ENCODE measurements at regions not wholly inside any gene's neighbourhood (a gene's known extent, or its start where the extent isn't known, plus 50 kb on each side); places are given as distances from the start of the nearest gene placed in this dataset.

DNA sequence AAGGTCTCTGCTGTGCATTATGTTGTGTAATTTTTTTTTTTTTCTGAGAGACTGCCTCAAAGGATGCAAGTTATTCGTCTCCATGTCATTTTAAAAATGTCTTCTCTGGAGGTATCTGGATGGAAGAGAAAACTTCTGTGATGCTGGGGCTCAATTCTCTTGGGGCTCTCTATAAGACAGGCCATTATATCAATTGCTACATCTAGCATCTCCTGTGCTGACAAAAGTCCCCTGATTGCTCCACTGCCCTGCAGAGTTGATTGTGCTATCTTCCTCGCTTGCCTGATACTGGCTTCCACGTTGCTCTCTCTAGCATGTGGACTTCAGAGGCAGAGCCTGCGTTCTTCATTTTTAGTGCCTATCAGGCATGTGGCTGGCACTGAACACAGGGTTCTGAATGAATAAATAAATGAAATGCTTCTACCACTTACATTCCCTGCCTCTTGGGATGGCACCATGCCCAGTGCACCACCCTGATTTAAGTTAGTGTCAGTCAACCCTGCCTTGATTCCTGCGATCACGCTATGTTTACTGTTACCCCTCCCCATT lies 1035.5 kb upstream of the EEF2KMT start:
- Histone ChIP-seq H3K4me3 (ENCODE audit: low read depth, low read length) (no peak overlapping the region), H3K27ac (ENCODE audit: low read depth, low read length) (no peak overlapping the region), H3K9me3 (ENCODE audit: control insufficient read depth, insufficient read depth, low read length) (peaks cover 25% of the 10 kb centered on the region; the same call in 1 of the 2 replicates), H3K27me3 (ENCODE audit: control insufficient read depth, insufficient read depth, low read length) (no peaks in the 10 kb centered on the region)
- ChIA-PET CTCF (no interaction called here), POLR2A (no interaction called here)
- no peak for DNase-seq (ENCODE audit: low read depth, low spot score)
- TF ChIP-seq, protein P1, sequence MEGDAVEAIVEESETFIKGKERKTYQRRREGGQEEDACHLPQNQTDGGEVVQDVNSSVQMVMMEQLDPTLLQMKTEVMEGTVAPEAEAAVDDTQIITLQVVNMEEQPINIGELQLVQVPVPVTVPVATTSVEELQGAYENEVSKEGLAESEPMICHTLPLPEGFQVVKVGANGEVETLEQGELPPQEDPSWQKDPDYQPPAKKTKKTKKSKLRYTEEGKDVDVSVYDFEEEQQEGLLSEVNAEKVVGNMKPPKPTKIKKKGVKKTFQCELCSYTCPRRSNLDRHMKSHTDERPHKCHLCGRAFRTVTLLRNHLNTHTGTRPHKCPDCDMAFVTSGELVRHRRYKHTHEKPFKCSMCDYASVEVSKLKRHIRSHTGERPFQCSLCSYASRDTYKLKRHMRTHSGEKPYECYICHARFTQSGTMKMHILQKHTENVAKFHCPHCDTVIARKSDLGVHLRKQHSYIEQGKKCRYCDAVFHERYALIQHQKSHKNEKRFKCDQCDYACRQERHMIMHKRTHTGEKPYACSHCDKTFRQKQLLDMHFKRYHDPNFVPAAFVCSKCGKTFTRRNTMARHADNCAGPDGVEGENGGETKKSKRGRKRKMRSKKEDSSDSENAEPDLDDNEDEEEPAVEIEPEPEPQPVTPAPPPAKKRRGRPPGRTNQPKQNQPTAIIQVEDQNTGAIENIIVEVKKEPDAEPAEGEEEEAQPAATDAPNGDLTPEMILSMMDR (IDR thresholded peaks at IDR 0.05; ENCODE audit: low read depth, low read length): no peak

GRCh38 chr16:6132121-6132520 lies 1034.5 kb upstream of the EEF2KMT start:
- POLR2A ChIA-PET: no interaction called here
- H3K27ac ChIP-seq (ENCODE audit: low read depth, low read length): no peak overlapping the region
- H3K9me3 ChIP-seq (ENCODE audit: control insufficient read depth, insufficient read depth, low read length): peaks cover 18% of the 10 kb centered on the region; the same call in 1 of the 2 replicates
- no peak for DNase-seq (ENCODE audit: low read depth, low spot score)
- H3K4me3 ChIP-seq (ENCODE audit: low read depth, low read length): no peak overlapping the region
- no peaks in the 10 kb centered on the region for H3K27me3 ChIP-seq (ENCODE audit: control insufficient read depth, insufficient read depth, low read length)
- TF ChIP-seq, protein P1 (IDR thresholded peaks at IDR 0.05; ENCODE audit: low read depth, low read length): no peak
- CTCF ChIA-PET: no interaction called here

DNA sequence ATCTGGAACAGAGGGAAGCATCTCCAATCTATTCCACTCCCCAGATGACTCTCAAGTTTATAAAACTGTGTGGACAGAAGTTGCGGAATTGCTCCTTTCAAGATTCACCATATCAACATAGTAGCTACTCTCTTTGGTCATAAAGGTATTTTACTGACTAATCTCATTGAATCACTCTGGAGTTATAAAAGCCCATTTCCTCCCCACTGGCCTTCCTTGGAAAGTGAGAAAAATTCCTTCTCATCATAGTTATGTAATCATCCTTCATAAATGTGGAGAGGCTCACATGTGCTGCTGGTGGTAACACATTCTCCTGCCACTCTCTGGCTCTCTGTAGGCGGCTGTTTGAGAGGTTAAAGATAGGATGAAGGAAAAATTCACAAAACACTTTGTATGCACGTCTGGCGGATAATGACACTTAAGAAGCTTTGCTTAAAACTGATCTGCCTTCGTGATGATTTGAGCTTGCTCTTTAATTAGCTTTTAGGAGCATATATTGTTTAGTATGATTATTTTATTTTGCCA lies 1034.0 kb upstream of the EEF2KMT start:
- ChIA-PET POLR2A (no interaction called here), CTCF (no interaction called here)
- TF ChIP-seq, protein P1 (IDR thresholded peaks at IDR 0.05; ENCODE audit: low read depth, low read length): no peak
- Histone ChIP-seq H3K4me3 (ENCODE audit: low read depth, low read length) (no peak overlapping the region), H3K9me3 (ENCODE audit: control insufficient read depth, insufficient read depth, low read length) (peaks cover 18% of the 10 kb centered on the region; the same call in 1 of the 2 replicates), H3K27me3 (ENCODE audit: control insufficient read depth, insufficient read depth, low read length) (no peaks in the 10 kb centered on the region), H3K27ac (ENCODE audit: low read depth, low read length) (no peak overlapping the region)
- DNase-seq (ENCODE audit: low read depth, low spot score): no peak

DNA sequence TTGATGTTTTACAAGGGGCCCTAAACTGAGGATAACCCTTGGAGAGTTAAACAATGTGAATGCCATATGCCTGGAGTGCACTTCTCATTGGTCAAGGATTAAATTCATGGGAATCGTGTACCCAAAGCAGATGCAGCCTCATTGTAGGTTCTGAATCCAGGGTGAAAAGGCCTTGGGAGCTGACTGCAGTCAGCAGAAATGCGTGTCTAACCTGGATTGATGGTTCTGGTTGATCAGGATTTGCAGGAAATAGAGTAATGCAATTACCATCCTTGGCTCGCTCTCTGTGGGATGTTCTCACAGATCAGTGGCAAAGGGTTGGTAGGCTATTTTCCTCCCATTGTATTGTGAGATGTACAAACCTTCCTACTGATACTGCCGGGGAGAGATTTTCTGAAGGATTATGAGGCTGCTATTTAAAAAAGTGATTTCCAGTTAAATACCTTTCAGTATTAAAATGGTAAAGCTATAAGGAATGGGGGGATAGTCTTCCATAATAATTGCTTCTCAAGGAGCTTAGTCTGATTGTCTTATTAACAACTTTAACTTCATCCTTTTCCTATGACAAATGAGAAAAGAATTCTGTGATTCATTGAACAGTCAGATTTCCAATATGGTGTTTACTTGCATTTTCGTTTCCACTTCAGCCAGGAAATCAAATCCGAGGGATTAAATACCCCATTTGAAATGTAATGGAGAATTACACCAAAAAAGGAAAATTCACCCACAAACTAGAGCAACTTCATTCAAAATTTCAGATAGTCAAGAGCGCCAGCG lies 1028.1 kb upstream of the EEF2KMT start:
- Histone ChIP-seq H3K4me3 (ENCODE audit: low read depth, low read length) (no peak overlapping the region), H3K9me3 (ENCODE audit: control insufficient read depth, insufficient read depth, low read length) (peaks cover 20% of the 10 kb centered on the region; the same call in 1 of the 2 replicates), H3K27me3 (ENCODE audit: control insufficient read depth, insufficient read depth, low read length) (no peaks in the 10 kb centered on the region), H3K27ac (ENCODE audit: low read depth, low read length) (no peak overlapping the region)
- CTCF ChIA-PET: no interaction called here
- TF ChIP-seq, protein P1 (IDR thresholded peaks at IDR 0.05; ENCODE audit: low read depth, low read length): no peak
- no peak for DNase-seq (ENCODE audit: low read depth, low spot score)
- POLR2A ChIA-PET: no interaction called here

DNA sequence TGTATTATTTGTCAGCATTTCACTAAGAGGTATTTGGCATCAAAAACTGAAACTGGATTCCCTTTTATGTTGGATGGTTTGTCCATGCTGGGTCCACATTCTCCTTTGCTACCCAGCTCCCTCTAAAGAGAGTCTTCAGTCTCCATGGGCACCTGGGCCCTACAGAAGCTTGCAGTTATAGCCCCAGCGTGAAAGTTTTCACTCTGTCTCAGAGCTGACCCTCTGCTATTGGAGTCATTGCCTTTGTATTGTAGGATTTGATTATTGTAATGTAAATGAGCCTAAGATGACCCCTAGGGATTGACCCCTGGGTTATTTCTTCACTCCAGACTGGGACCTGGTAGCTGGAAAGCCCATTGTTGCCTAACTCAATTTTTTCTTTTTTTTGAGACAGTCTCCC lies 1026.5 kb upstream of the EEF2KMT start:
- ChIA-PET CTCF (no interaction called here), POLR2A (no interaction called here)
- no peak overlapping the region for H3K27ac ChIP-seq (ENCODE audit: low read depth, low read length)
- no peak overlapping the region for H3K4me3 ChIP-seq (ENCODE audit: low read depth, low read length)
- no peak for DNase-seq (ENCODE audit: low read depth, low spot score)
- TF ChIP-seq, protein P1 (IDR thresholded peaks at IDR 0.05; ENCODE audit: low read depth, low read length): no peak
- H3K27me3 ChIP-seq (ENCODE audit: control insufficient read depth, insufficient read depth, low read length): no peaks in the 10 kb centered on the region
- peaks cover 20% of the 10 kb centered on the region; the same call in 1 of the 2 replicates for H3K9me3 ChIP-seq (ENCODE audit: control insufficient read depth, insufficient read depth, low read length)
